ENCODE measurements at regions not wholly inside any gene's neighbourhood (a gene's known extent, or its start where the extent isn't known, plus 50 kb on each side); places are given as distances from the start of the nearest gene placed in this dataset.

- no peak for DNase-seq (ENCODE audit: low spot score)
Observed at GRCh38 chr7:113825832-113826231, 93.0 kb downstream of the PPP1R3A start.

DNA sequence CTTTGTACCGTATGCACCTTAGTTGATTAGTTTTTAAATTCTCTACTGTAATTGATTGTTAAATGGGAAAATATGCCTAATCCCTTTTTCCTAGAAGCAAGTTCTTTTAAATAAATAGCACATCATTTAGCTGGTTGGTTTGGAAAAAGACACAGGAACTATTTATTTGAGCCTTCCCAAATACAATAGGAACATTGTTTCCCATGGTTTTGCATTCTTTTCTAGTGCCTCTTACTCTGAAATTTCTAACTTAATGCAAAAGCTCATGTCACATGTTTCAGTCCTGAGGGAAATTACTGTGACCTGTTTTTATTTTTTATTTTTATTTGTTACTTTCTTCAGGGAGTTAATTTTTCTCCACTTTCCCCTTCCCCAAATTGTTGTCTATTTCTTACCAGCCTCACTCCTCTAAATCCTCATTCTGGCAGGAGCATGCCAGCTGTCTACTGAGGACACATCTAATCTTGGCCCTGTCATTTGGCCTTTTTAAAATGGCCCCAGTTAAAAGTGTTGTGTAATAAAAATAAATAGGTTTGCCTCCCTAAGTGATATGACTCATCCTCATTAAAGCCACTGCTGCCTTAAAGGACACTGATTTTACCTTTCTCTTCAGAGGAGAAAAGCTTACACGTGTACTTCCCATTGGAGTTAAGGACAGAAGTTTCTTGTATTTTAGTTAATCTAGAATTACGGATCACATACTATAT lies 94.5 kb downstream of the PPP1R3A start:
- no peak for DNase-seq (ENCODE audit: low spot score)

GRCh38 chr7:113819474-113819873 lies 99.3 kb downstream of the PPP1R3A start:
- no peak for DNase-seq (ENCODE audit: low spot score)

GRCh38 chr7:113816639-113817038 lies 102.2 kb downstream of the PPP1R3A start:
- DNase-seq (ENCODE audit: low spot score): no peak

GRCh38 chr7:113813471-113813870 lies 105.3 kb downstream of the PPP1R3A start:
- no peak for DNase-seq (ENCODE audit: low spot score)

DNA sequence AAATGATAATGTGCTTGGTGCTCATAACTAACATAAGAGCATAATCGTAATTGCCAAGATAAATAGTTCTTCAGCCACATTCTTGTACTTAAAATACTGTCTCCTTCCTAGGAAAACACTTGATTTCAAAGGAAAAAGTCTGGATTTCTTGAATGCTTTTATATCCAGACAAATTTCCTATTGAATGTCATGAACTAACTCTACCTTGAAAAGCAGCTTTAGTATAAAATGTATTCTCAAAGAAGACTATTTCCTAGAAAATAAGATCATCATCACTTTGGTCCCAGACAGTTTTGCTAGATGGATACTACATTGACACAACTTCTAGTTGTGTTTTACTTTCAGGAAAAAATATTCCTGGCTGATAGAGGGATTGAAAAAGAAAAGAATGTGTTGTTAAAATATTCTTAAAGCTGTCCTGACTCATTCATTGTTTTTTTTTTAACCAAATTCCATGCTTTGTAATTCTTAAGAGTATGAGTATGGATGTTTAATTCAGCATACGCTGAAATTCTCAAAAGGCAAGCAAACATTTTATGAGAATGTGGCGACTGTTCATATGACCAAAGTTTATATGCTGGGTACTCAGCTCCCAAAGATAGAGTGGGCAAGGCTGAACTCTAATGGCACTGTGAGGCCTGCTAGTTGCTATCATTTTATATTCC lies 106.1 kb downstream of the PPP1R3A start:
- DNase-seq (ENCODE audit: low spot score): no peak

DNA sequence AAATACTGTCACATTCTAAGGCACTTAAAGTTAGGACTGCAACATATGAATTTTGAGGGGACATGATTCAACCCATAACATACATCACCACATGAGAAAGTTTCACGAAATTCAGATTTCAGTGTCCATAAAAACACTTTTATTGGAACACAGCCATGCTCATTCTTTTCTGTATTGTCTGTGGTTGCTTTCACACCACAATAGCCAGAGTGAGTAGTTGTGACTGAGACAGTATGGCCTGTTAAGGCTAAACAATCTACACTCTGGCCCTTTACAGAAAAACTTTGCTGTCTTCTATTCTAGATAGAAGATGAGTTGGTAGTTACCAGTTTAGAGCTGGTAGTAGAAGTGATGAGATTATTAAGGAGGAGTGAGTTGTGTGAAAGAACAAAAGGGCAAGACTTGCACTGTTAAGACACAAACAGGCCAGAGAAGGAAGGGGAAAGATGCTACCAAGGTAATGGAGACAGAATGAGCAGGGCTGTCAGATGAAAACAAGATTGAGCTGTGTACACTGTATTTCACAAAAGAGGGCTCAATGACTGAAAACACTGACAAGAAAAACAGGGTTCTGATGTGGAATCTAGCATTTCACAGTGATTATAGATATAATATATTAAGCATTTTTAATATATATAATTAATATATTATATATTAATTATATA lies 108.6 kb downstream of the PPP1R3A start:
- no peak for DNase-seq (ENCODE audit: low spot score)

- no peak for DNase-seq (ENCODE audit: low spot score)
Observed at GRCh38 chr7:113809581-113809980, 109.2 kb downstream of the PPP1R3A start.

GRCh38 chr7:113806633-113807327 lies 112.0 kb downstream of the PPP1R3A start:
- DNase-seq (ENCODE audit: low spot score): no peak

DNA sequence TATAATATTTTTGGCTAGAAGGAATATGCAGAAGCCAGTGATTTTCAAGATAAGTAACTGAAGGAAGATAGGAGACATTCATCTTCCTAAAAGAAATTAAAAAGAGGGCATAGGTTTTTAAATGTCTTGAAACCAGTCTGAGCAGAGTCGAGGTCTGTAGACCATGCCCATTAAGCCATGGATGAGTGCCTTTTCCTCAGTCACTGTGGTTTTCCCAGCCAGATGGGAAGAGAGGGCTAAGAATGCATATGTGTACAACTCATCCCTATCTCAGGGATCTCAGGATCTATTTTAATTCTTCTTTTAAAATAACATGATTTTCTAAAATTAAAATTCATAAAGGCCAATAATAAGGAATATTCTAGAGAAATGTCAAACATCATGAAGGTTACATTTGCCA lies 112.8 kb downstream of the PPP1R3A start:
- DNase-seq (ENCODE audit: low spot score): no peak

- DNase-seq (ENCODE audit: low spot score): no peak
Observed at GRCh38 chr7:113804475-113805095, 114.2 kb downstream of the PPP1R3A start.

- no peak for DNase-seq (ENCODE audit: low spot score)
Observed at GRCh38 chr7:113801751-113802150, 117.1 kb downstream of the PPP1R3A start.

- DNase-seq (ENCODE audit: low spot score): no peak
Observed at GRCh38 chr7:113800826-113801225, 118.0 kb downstream of the PPP1R3A start.

DNA sequence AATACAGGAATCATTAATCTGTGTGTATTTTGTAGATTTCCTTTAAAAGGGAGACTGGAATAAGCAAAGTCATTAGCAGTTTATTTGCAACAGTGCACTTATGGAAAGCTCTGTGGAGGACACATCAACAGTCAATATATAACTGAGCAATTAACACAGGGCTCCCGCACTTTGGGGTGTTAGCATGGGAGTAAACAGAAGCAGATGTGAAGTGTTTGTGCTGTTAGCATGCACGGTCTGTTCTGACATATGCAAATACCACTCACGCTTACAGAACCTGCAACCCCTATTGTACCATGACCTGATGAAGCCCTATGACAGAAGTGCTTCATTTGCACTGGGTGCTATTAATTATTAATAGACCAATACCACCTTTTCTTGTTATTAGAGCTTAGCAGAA lies 118.9 kb downstream of the PPP1R3A start:
- DNase-seq (ENCODE audit: low spot score): no peak

DNA sequence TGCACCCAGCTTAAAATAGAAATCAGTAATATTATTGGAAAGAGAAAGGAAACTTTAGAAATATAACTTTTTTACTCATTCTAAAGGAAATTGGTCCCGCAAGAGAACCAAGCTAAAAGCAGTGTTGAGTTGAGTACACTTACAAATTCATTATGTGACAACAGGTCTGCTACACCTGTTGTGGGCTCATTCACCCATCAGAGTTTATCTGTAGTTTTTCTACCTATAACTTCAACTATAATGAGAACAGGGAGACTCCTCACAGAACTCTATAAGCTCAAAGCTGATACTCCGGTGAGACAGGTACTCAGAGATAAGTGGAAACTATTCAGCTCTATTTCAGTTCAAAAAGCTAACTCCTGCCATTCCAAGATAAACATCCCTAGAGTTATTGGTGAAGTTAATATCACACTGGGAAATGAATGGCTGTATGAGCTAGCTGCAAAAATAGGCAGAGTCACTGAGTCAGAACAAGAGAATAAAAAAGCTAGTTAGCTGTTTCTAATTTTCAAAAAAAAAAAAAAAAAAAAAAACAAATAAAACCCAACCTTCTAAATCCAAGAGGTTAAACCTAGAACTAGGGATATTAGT lies 121.3 kb downstream of the PPP1R3A start:
- DNase-seq (ENCODE audit: low spot score): no peak

DNA sequence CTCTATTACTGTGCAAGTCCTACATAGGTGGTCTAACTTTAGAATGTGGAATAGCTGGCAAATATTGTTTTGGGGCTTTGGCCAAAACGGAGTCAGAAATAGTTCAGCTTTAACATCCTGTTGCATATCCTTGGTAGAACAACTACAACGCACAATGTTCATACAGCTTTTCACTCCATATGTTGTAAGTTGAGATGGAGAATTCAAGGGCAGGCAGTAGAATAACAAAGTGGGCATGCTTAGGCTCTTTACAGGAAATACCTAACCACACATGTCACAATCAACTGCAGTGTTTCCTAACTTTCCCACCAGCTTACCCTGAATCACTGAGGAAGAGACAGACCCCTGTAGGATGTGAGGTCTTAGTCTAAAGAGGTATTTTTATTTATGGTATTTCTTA lies 122.3 kb downstream of the PPP1R3A start:
- DNase-seq (ENCODE audit: low spot score): no peak

DNA sequence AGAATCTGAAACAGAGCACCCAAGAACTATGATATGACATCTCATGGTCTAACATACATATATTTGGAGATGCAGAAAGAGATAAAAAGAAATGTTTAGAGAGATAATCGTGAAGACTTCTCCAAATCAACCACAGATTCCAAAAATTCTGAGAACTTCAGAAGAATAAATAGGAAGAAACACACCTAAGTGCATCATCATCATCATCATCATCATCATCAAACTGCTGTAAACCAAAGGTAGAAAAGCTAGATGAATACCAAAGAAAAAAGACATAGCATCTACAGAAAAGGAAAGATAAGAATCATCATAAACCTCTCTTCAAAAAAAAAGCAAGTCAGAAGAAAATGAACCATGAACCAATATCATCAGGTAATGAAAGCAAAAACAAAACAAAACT lies 124.2 kb downstream of the PPP1R3A start:
- DNase-seq (ENCODE audit: low spot score): no peak

- no peak for DNase-seq (ENCODE audit: low spot score)
Observed at GRCh38 chr7:113793171-113793570, 125.6 kb downstream of the PPP1R3A start.

DNA sequence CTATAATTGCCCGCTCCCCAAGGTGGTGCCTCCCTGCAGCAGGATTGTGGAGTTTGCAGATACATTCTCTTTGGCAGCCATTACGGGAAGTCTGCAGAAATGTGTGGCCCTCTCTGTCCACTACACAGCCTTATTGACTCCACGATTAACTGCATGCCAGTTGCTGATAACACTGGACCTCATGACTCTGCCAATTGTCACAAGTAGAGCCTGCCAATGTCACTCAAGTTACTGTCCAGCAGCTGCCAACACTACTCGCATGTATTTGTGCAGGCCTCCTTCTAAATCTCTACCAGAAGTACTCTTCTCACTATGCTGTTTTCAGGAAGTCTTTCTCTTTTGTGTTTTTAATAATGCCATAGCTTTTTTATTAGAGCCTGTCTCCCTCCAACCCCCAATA lies 128.8 kb downstream of the PPP1R3A start:
- DNase-seq (ENCODE audit: low spot score): no peak

DNA sequence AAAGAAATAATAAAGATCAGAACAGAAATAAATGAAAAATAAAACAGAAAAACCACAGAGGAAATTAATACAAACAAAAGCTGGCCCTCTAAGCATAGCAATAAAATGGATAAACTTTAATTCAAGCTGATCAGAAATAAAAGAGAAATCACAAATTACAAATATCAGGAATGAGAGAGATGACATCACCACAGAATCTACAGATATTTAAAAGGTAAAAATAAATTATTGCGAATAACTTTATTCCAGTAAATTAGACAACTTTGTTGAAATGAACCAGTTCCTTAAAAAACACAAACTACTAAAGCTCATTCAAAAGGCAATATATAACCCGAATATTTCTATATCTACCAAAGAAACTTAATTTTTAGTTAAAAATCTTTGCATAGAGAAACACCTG lies 131.7 kb downstream of the PPP1R3A start:
- DNase-seq (ENCODE audit: low spot score): no peak

GRCh38 chr7:113784956-113785355 lies 133.9 kb downstream of the PPP1R3A start:
- no peak for DNase-seq (ENCODE audit: low spot score)

DNA sequence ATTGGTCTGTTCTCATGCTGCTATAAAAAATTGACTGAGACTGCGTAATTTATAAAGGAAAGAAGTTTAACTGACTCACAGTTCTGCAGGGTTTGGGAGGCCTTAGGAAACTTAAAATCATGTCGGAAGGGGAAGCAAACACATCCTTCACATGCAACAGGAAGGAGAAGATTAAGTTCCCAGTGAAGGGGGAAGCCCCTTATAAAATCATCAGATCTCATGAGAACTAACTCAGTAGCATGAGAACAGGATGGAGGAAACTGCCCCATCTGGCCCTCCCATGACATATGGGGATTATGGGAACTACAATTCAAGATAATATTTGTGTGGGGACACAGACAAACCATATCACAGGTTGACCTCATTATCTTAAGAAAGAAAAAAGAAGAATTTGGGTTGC lies 134.5 kb downstream of the PPP1R3A start:
- no peak for DNase-seq (ENCODE audit: low spot score)

Data from activated CD4-positive, alpha-beta T cell treated with anti-CD3 and anti-CD28 coated beads, Interleukin-2, Interleukin-4, amounts not matched to agents 100 ng/mL and 50 ng/mL, durations not matched to agents 16 hours and 8 hours (primary cell).